NCI-H460 (cell line): ENCODE measurements at regions not wholly inside any gene's neighbourhood (a gene's known extent, or its start where the extent isn't known, plus 50 kb on each side); places are given as distances from the start of the nearest gene placed in this dataset.
A peak's percentile ranks its signal among the peaks of the same experiment; 100 is the strongest.

Experiments
- DNase-seq: peaks from one replicate; pipeline ENCODE4 v3.0.0-alpha.2; 2016; ENCODE audit warnings: low read depth; ENCODE audit errors: extremely low read depth

DNA sequence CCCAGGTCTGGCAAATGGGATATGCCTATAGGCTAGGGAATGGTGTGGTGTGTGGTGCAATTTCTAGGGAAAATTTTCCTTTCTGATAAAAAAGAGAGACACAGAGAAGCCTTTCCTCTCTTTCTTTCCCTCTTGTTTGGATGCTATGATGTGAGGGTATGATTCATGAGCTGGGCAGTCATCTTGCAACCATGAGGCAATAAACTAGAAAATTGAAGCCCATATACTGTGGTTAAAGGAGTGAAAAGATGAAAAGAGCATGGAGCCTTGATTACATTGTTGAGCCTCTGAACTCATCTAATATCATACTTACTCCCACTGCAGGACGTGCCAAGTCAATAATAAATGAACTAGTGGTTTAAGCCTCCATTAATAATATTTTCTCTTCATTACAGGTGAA is 215.6 kb downstream of the HAUS1 start:
- DNase-seq, result no peak

DNA sequence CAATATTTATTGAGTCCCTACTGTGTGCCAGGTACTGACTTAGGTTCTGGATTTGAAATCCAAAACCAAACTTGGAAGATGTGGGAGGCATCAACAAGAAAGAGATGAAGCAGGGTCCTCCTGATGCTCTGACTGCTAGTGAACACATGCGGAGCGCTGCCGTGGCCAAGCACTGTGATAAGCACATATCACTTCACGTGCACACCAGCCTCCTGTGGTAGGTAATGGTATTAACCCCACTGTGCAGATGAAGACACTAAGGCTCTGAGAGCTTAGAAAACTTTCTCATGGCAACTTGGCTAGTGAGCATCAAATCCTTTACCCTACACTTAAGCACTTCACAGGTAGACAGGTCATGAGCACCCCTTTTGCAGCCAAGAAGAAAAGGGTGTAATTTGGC is 216.1 kb downstream of the HAUS1 start:
- DNase-seq, result no peak

DNA sequence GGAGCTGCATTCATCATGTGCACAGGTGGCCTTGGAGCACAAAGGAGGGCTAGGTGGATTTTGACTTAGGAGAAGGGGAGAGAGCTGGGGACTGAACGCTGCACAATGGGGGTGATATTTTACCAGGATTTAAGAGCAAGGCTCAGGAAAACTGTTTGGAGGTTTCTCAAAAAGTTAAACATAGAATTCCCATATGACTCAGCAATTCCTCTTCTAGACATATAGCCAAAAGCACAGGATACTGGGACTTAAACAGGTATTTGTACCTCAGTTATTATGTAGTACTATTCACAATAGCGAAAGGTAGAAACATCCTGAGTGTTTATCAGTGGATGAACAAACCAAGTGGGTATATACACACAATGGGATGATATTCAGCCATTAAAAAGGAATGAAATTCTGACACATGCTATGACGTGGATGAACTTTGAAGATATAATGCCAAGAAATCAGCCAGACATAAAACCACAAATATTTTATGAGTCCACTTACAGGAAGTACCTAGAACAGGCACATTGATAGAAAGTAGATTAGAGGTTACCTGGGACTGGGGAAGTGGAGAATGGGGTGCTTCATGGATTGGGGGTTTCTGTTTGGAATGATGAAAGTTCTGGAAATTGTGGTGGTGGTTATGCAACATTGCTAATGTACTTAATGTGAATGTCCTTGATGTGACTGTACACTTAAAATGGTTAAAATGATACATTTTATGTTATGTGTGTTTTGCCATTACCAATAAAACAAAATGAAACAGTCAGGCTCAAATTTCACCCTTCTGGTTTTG is 216.9 kb downstream of the HAUS1 start:
- no peak for DNase-seq

DNA sequence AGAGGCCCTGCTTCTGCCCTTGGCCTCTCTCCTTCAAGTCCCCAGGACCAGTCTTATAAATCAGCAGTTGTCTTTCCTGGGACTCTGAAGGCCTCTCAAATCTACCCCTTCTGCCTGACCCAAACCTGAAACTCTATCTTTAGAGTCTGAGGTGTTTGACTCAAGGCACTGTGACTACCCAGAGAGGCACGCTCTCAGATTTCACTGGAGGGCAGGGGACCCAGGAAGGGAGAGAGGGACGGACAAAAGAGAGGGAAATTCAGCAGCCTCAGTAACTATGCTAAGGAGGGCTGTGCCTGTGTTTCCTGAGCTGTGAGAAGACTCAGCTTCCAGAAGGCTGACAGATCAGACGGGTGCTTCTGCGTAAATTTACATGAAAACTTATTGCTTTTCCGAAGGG is 217.8 kb downstream of the HAUS1 start:
- DNase-seq, result no peak

DNA sequence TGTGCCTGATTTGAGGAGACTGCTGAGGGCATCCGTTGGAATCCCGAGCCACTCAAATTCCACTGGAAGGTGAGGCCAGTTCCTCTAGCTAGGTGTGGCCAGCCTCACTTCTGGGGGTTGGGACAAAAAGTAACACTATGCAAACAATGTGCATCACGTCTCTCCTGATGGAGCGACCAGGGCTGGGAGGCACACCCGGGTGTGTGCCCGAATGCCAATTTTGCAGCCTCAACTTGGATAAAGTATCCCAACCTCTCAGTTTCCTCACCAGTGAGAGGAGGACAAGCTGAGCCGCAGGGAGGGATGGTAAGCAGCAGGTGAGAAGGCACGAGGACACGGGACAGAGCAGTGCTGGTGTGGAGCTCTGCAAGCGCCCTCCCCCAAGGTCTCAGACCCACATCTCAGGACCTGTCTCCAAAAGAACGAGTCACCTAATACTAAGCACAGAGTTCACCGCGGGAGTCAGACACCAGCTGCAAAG is 218.3 kb downstream of the HAUS1 start:
- DNase-seq, result no peak

DNA sequence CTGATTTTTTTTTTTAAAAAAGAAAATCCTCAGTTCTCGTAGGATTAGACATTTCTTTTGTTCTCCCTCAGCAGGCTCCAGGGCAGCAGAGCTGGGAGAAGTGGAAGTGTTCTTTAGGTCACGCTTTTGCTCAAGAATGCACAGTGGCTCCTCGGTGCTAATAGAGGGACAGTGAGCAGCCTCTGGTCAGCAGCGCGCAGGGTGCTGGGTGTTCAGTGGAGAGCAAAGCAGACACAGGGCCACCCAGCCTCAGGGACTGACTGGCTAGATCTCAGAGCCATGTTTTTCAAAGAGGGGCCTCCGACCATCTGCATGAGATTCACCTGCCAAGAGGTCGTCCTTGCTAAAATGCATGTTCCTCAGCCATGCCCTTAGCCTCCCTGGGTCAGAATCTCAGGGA is 218.8 kb downstream of the HAUS1 start:
- DNase-seq, result no peak

DNA sequence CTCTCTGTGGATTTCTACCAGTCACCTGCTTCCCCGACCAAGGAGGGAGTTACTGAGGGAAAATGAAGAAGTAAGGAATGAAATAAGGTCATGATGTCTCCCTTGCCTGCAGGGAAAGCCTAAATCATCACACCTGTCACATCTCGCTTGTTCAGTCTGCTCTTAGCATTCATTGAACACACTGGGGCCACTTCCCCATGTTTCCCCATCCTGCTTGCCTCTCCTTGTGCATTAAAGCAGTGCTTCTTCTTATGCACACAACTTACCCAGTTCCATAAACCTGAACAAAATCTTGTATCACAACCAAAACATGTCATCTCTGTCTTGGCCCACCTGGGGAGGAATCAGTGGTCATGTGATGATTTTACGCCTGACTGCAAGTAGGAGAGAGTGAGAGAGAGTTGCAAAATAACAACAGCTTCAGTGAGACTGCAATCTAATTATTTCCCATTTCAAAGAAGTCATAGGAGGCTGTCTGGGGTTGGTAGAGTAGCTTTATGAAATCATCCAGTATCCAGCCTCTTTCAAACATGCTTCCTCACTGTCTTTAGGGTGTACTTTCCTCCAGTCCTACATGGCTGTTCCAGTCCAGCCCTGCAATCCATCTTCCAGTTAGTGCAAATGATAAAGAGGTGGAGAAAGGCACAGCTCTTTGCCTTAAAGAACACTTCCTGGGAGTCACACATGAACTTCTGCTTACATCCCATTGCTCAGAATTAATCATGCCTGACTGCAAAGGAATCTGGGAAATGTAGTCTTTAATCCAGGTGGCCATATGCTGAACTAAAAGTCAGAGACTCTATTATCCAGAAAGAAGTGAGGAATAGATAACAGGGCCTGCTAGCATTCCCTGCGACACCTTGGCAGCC is 220.1 kb downstream of the HAUS1 start:
- DNase-seq, result peak; percentile 17

DNA sequence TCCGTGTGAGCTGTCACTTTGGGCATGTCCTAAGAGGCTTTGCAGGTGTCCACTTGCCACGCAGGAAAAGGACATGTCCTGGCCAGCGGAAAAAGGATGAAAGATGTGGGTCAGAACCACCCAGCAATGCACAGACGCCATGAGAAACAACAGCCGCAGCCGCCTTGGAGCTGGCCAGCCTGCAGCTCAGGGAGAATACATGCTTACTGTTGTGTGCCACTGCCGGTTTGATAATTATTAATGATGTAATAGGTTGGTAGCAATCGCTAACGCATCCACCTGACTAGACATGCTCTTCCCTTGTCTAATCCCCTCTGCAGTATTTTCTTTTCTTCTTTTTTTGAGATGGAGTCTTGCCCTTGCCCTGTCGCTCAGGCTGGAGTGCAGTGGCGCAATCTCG is 221.7 kb downstream of the HAUS1 start:
- DNase-seq, result no peak

DNA sequence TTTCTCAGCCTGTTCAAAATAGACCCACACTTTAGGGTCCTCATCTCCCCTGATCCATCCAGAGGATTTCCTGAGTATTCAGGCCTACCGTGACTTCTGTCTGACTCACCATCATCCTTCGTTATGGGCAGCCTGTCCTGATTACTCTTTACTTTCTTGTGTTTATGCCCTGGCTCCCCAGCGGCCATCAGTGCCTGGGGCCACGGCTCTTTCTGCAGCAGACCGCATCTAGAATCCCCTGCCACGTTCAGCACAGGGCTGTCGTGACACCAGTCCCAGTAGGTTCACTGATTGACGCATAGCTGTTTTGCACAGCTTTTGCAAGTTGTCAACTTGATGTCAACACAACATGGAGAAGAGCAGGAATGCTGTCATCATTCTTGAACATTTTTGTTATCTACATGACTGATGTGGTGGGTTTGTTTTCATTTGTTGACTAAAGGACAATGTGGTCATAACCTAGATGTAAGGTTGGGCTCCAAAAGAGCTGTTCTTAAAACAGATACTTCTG is 225.6 kb downstream of the HAUS1 start:
- DNase-seq, result no peak

DNA sequence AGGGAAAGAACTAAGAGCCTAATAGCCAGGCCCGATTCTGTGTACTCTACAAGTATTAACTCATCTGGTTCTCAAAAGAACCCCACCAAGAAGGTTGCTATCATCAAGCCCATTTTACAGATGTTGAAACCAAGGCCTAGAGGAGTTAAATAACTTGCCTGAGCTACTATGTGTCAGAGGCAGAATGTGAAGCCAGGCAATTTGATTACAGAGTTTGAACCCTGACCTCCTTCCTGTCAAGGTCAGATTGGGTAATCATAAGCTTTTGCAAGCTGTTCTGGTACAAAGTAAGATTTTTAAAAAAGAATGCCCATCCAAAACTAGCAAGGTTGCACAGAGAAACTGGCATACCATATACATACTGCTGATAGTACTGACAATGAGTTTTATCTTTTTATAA is 227.1 kb downstream of the HAUS1 start:
- DNase-seq, result no peak

DNA sequence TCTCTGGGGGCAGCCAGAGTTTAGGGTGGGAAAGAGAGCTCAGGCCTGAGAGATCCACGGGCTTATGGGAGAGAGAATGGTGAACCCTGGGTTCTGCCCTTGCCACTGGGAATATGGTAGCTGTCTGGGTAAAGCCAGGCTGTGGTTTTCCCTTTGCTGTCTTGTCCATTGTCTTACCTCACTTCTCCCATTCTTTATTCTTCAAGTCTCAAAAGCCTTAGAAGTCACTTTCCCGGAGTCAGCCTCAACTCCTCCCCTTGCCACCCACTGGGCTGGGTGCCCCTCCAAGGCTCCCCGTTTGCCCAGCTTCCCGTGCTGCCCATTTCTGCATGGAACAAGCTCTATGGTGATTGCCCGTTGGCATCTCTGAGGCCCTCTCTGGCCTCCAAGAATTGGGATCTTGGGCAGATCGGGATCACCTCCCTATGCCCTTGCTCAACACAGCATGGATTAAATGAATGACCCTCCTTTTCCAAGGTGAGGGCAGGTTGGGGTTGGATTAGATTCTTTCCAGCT is 228.2 kb downstream of the HAUS1 start:
- no peak for DNase-seq

DNA sequence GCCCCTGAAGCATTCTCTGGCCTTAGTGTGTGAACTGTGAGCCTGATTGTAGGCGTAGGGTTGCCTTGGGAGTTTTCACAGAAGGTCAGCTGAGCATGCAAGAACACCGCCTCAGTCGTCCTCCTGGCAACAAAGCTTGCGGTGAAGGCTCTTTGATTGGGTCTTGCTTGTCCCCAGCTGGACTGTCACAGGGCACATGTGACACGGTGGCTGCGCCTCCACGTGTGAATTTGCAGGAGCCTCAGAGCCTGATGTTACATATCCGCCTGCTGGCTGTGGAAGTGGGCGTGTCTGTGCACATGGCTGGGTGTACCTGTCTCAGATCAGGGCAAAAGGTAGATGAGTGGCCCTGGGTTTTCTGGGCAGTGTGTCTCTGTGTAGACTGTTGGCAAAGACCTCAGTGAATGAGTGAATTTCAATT is 228.7 kb downstream of the HAUS1 start:
- no peak for DNase-seq

DNA sequence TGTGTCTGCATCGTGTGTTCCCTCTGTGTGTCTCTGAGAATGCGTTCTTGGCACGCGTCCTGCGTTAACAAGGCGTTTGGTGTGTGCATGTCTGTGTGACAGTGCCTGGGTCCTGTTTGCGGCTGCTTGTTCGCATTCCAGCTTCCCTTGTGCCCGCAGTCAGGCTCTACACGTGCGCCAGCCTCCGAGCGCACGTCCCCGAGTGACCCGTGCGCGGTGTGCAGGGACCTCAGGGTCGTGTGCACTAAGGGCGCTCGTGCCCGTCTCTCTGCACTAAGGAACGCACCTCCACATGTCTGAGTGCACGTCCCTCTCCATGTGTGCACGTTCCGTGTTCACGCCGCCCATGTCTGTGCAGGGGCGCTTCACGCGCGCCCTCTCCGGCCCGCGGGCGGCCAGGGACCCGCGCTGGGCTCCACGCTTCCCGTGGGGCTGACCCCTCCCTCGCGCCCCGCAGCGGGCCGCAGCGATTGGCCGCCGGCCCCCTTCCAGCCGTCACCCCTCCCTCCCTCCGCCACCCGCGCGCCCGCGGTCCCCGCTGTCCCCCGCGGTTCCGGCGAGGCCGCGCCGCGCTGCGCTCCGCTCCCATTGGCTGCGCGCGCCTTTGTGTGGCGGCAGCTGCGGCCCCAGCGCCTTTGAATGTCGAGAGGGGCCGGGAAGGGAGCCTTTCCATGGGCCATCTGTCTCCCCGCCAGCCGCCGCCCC is 229.4 kb downstream of the HAUS1 start:
- no peak for DNase-seq

DNA sequence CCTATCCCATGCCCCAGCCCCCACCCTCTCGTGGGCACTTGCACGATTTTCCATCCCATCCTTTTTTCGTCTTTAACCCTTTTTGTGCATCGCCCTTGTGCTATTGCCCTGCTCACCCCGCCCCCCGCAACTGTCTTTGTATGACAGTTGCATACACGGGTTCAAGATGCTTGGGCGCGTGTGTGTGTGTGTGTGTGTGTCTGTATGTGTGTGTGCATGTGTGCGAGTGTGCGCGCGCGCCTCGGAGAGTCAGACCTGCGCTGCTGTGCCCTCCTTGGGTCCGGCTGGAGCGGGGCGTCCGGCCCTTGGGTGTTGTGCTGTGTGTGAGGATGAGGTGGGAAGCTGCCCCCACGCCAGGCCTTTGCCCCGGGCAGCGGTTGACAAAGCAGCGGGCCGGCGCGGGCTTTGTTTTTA is 230.7 kb downstream of the HAUS1 start:
- no peak for DNase-seq

DNA sequence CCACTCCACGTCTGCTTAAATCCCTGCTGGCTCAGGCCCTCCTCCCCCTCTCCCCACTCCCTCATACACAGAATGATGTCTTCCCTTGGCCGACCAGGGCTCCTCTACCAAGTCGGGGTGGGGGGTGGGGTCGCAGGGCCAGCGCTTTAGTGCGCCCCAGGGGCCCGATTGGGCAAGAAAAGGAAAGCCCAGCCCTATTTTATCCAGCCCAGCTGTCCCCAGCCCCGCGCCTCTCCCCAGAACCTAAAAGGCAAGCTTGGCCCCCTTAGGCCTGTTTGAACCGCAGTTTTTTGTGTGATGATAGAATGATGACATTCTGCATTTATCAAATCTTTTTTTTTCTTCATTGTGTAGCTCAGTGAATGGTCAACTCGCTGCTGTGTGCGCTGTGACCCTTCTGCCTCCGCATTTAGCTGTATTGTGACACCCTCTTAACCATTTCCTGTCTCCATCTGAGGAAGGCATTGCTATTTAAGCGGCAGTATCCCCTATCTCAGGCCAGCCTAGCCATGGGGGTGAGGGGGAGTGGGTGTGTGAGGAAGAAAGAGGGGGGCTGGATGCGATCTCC is 231.4 kb downstream of the HAUS1 start:
- no peak for DNase-seq

DNA sequence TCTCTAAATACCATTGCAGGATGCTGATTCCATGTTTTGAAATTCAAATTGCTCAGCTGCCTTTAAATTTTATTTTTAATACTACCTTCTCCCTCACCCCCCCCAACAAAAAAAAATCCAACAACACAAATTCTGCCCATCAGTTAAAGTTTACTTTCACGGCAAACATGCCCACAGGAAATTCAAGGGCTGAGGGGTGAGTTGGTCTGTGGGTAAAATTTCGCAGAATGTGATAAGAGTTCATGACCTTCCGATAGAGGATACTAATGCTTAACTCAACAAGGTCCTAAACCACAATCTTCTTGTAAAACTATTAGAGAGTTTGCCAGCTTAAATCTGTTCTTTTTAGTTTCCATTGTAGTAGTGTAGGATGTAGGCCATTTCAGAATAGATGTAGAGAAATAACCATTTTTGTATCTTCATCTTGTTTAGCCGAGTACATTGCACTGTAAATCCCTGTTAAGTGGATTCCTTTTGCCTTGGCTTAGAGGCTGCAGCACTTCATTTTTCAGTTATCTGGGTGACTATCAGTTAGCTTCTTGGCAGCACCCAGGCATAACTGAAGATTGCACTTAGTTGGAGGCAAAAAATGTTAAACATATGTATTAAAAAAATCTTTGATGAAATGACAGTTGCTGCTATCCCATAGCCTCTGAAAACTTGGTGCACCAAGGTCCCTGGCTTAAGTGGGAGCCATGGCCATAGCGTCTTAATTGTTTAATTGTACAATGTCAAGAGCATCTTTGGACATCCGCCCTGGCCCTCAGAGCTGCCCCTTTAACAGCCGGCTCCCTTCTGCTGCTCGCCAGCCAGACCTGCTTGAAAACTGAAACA is 232.3 kb downstream of the HAUS1 start:
- no peak for DNase-seq

DNA sequence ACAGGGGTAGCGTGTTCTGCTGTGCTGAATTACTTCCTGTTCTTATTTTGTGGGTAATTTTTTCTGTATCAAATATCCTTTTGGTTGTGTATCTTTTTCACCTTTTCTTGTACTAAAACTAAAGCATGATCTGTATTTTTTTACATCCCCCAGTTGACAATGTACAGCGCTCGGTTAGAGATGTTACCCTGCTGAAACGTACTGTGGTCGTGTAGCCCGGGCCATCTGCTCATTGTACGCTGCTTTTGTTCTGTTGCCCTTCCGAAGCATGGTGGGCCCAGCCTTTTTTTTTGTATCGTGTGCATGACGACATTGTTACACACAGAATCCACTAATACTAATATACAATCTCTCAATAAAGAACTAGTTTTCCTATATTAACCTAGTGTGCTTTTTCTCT is 233.1 kb downstream of the HAUS1 start:
- DNase-seq, result no peak

DNA sequence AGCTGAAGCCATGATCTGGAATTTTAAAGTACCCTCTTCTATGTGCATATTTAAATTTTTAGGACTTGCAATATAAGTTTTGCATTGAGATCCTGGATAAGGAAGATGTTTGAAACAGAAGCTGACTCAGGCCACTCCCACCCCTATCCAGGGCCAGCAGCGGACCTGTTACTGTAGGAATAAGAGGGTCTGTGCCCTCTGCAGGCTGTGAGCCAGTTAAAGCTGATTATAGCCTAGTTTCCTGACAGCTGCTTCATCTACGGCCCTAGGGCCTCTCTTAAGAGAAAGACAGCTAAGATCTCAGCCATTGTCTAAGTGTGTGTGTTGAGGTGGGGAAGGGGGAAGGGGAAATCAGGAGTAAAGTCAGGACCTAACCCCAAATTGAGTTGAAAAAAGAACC is 234.0 kb downstream of the HAUS1 start:
- DNase-seq, result no peak

DNA sequence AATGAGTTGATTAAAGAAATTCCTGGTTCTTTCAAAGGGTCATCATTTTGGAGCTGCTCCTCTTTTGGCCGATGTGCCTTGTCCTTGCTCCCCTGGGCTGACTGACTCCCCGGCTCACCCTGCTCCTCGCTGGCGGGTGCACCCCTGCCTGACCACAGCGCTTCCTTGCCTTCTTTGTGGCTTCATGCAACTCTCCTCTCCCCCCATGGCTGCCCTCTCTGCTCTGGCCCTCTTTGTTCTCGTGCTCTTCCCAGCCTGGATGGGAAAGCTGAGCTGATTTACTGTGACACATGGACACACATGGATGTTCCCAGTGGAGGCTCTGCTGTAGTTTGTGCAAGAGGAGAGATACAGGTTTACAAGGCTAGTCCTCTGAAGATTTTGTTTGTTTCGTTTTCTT is 234.6 kb downstream of the HAUS1 start:
- no peak for DNase-seq

DNA sequence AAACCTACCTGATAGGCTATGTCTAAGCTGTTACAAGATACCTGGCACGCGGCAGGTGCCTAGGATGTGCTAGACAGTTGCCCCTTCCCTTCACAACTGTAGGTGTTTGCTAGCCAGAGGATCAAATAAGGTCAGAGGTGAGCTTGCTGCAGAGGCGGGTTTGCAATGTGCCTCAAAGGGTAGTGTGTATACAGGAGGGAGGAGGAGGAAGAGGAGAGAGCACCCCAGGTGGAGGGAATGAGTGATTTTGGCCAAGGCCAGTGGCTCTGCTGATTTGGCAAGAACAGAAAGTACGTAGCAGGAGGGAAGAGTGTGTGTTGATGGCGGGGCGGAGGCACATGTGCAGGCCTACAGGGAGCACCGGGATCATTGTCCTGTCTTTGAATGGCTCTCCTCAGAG is 236.5 kb downstream of the HAUS1 start:
- no peak for DNase-seq
